Activated CD8-positive, alpha-beta memory T cell treated with anti-CD3 and anti-CD28 coated beads, Interleukin-2, amount 50 U/mL, for 4 hours (primary cell): ENCODE measurements at regions not wholly inside any gene's neighbourhood (a gene's known extent, or its start where the extent isn't known, plus 50 kb on each side); places are given as distances from the start of the nearest gene placed in this dataset.
"Not testable (repeated sequence)": the region's sequence is repeated elsewhere in the genome, so short reads cannot be mapped to it uniquely, and the experiment has no call there.

Experiments used
- DNase-seq: peaks from one replicate; pipeline ENCODE4 v3.0.0-alpha.2; 2020

DNA sequence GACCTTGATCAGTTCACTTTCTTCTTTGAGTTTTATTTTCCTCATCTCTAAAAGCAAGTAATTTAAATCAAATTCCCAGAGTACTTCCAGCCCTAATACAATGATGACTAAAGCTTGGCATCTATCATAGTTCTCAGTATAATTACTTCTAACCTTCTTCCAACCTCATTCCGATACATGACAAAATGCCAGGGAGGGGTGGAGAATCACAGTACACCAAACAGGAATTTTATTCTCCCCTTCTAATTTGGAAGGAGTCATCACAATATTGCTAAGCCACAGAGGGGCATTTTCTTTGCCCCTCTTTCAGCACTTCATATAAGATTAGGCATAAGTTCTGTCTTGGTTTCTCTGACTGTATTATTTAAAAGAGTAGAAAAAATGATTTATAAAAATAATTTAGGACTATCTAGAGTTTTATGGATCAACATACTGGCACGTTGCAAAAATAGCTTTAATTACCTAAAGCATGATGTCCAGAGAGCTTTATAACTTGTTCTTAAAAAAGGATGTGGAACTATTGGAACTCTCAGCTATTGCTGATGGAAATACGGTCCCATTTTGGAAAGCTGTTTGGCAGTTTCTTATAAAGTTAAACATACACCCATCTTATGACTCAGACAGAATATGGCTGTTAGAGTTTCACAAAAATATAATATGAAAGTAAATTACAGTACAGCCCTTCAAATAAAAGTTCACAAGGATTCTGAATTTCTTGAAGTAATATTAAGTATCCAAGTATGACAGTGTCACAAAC lies 86.9 kb upstream of the UBE2E2 start:
- no peak for DNase-seq

DNA sequence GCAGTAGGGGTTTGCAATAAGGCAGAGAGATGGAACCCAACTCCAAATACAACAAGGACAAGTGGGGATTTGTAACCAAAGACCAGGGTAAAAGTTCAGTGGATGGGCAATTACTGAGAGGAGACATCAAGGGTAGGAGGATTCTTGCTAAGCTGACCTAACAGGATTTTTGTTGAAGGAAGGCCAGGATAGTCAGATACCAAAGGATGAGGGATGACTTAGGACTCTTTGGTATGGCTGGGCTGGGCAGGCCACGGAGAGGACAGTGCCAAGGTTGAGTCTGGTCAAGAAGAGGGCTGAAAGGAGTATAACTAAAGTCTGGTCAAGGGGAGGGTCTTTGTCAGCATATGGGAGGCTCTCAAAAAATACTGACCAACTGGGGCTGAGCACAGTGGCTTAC lies 85.3 kb upstream of the UBE2E2 start:
- no peak for DNase-seq

- no peak for DNase-seq
Measured at GRCh38 chr3:23127196-23127595, 75.9 kb upstream of the UBE2E2 start.

DNA sequence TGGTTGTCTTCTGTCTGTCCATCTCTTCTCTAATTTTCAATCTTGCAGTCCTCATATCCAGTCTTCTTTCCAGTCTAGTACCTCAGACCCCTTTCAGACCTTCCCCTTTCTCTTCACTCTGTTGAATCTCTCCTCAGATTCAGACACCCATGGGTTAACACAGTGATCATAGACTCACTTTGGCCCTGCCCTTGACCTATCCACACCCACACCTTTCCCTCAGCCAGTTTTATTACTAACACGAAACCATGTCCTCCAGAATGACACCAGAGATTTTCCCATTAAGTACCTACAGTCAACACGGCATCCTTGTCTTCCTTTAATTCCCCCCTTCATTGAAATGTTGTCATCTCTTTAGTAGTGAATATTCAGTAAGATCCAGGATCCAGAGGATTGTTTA lies 74.5 kb upstream of the UBE2E2 start:
- no peak for DNase-seq

GRCh38 chr3:23129117-23129516 lies 74.0 kb upstream of the UBE2E2 start:
- no peak for DNase-seq

DNA sequence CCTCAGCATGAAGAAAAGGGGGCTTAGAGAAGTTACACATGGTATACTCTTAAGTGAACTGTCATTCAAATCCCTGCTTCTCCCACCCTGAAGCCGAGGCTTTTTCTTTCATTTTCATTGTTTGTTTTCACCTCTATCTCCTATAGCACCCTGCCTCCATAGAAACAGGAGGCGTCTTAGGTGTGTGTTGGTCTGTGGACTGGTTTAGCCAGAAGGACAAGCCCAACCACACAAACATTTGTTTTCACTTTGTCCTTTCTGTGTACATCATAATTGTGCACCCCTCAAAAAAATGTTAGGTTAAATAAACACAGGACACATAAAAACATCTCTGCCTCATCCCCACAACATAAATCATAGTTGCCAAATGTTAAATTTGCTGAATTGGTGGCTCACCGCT lies 73.3 kb upstream of the UBE2E2 start:
- DNase-seq = no peak

GRCh38 chr3:23130406-23130805 lies 72.7 kb upstream of the UBE2E2 start:
- DNase-seq = no peak

GRCh38 chr3:23135026-23135785 lies 67.9 kb upstream of the UBE2E2 start:
- DNase-seq = no peak

- DNase-seq = no peak
Measured at GRCh38 chr3:23136054-23136453, 67.1 kb upstream of the UBE2E2 start.

GRCh38 chr3:23144051-23144450 lies 59.1 kb upstream of the UBE2E2 start:
- DNase-seq = not testable (repeated sequence)

- DNase-seq = no peak
Measured at GRCh38 chr3:23146163-23146562, 57.0 kb upstream of the UBE2E2 start.

GRCh38 chr3:23152989-23153388 lies 50.1 kb upstream of the UBE2E2 start:
- no peak for DNase-seq
